ENCODE measurements at regions not wholly inside any gene's neighbourhood (a gene's known extent, or its start where the extent isn't known, plus 50 kb on each side); places are given as distances from the start of the nearest gene placed in this dataset.

DNA sequence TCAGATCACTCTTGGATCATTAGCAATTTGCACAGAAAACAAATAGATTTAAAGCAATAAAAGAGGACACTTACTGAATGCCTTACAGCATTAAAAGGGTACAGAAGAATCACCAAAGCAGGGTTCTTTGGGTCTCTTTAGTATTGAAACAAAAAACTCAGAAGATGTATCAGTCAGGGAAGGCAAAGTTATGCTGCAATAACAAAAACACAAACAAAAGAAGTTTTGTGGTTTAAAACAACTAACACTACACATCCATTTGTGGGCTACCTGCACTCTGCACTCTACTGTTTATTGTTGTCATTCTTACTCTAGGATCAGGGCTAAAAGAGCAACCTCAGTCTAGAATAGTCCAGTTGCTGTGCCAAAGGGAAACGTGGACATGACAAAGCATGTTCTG, 216.4 kb downstream of the GPAM start:
- TF ChIP-seq, protein P1, sequence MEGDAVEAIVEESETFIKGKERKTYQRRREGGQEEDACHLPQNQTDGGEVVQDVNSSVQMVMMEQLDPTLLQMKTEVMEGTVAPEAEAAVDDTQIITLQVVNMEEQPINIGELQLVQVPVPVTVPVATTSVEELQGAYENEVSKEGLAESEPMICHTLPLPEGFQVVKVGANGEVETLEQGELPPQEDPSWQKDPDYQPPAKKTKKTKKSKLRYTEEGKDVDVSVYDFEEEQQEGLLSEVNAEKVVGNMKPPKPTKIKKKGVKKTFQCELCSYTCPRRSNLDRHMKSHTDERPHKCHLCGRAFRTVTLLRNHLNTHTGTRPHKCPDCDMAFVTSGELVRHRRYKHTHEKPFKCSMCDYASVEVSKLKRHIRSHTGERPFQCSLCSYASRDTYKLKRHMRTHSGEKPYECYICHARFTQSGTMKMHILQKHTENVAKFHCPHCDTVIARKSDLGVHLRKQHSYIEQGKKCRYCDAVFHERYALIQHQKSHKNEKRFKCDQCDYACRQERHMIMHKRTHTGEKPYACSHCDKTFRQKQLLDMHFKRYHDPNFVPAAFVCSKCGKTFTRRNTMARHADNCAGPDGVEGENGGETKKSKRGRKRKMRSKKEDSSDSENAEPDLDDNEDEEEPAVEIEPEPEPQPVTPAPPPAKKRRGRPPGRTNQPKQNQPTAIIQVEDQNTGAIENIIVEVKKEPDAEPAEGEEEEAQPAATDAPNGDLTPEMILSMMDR (IDR thresholded peaks at IDR 0.05), result no peak
- no peak for TF ChIP-seq SMAD3 (CRISPR knock-in tag; IDR thresholded peaks at IDR 0.05; ENCODE audit: borderline replicate concordance)
- TF ChIP-seq TP53 (CRISPR knock-in tag; IDR thresholded peaks at IDR 0.05), result no peak
- no peak for TF ChIP-seq NFYB (CRISPR knock-in tag; conservative IDR thresholded peaks at IDR 0.05; ENCODE audit: low read depth)
- no peak for TF ChIP-seq ELF4 (CRISPR knock-in tag; IDR thresholded peaks at IDR 0.05; ENCODE audit: low read depth)
- TF ChIP-seq, protein P2, sequence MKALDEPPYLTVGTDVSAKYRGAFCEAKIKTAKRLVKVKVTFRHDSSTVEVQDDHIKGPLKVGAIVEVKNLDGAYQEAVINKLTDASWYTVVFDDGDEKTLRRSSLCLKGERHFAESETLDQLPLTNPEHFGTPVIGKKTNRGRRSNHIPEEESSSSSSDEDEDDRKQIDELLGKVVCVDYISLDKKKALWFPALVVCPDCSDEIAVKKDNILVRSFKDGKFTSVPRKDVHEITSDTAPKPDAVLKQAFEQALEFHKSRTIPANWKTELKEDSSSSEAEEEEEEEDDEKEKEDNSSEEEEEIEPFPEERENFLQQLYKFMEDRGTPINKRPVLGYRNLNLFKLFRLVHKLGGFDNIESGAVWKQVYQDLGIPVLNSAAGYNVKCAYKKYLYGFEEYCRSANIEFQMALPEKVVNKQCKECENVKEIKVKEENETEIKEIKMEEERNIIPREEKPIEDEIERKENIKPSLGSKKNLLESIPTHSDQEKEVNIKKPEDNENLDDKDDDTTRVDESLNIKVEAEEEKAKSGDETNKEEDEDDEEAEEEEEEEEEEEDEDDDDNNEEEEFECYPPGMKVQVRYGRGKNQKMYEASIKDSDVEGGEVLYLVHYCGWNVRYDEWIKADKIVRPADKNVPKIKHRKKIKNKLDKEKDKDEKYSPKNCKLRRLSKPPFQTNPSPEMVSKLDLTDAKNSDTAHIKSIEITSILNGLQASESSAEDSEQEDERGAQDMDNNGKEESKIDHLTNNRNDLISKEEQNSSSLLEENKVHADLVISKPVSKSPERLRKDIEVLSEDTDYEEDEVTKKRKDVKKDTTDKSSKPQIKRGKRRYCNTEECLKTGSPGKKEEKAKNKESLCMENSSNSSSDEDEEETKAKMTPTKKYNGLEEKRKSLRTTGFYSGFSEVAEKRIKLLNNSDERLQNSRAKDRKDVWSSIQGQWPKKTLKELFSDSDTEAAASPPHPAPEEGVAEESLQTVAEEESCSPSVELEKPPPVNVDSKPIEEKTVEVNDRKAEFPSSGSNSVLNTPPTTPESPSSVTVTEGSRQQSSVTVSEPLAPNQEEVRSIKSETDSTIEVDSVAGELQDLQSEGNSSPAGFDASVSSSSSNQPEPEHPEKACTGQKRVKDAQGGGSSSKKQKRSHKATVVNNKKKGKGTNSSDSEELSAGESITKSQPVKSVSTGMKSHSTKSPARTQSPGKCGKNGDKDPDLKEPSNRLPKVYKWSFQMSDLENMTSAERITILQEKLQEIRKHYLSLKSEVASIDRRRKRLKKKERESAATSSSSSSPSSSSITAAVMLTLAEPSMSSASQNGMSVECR (CRISPR knock-in tag; IDR thresholded peaks at IDR 0.05; ENCODE audit: borderline replicate concordance), result no peak
- no peak for TF ChIP-seq NFE2L1 (CRISPR knock-in tag; IDR thresholded peaks at IDR 0.05)
- no peak for TF ChIP-seq RELA (CRISPR knock-in tag; IDR thresholded peaks at IDR 0.05; ENCODE audit: borderline replicate concordance)
- no peak for TF ChIP-seq KAT7 (CRISPR knock-in tag; IDR thresholded peaks at IDR 0.05; ENCODE audit: borderline replicate concordance)
- TF ChIP-seq, protein P3, sequence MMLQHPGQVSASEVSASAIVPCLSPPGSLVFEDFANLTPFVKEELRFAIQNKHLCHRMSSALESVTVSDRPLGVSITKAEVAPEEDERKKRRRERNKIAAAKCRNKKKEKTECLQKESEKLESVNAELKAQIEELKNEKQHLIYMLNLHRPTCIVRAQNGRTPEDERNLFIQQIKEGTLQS (CRISPR knock-in tag; conservative IDR thresholded peaks at IDR 0.05), result no peak
- TF ChIP-seq CREB1 (CRISPR knock-in tag; IDR thresholded peaks at IDR 0.05), result no peak

Data from WTC11 (cell line).